SK-N-SH (cell line): ENCODE measurements at regions not wholly inside any gene's neighbourhood (a gene's known extent, or its start where the extent isn't known, plus 50 kb on each side); places are given as distances from the start of the nearest gene placed in this dataset.

ENCODE experiments used
- CTCF ChIA-PET: fragments of 300-600, 350-600 bp; formaldehyde crosslinking; extraction: SDS; loops from one replicate; lab custom pipeline; 2021; lab: Yijun Ruan, JAX
- POLR2A ChIA-PET: fragments of 350-600 bp; sonication (Branson Sonifier 250); formaldehyde crosslinking; extraction: SDS; loops from one replicate; lab custom pipeline; 2020; ENCODE audit warnings: antibody characterized with exemption, inconsistent platforms; lab: Yijun Ruan, JAX
- DNase-seq: peaks from one replicate; pipeline ENCODE4 v3.0.0; 2012
- H2AFZ ChIP-seq: fragments of 200-600 bp; sonication (generic); 2 replicates; pipeline ENCODE4 v1.8.1; 2016; ENCODE audit warnings: antibody characterized with exemption, mild to moderate bottlenecking, low read depth
- H3F3A ChIP-seq: fragments of 200-600 bp; sonication (generic); replicated peaks from 2 replicates; pipeline ENCODE3; 2016; ENCODE audit warnings: antibody characterized with exemption, mild to moderate bottlenecking; ENCODE audit not compliant: insufficient read depth
- H3K27ac ChIP-seq, 2 experiments: fragments of 200-500 bp in 1 of 2; fragments of 200-600 bp in 1 of 2; sonication (Bioruptor generic) in 1 of 2; sonication (generic), shearing (Covaris generic) in 1 of 2; 2 replicates each; pipeline versions ENCODE4 v1.5.1 to v1.6.1; 2014 to 2016; ENCODE audit warnings: low read depth in 2 of 2, inconsistent platforms in 1 of 2, low read length in 1 of 2, mild to moderate bottlenecking in 1 of 2, mixed read lengths in 1 of 2
- H3K27me3 ChIP-seq: fragments of 200-600 bp; sonication (generic), shearing (Covaris generic); 2 replicates; pipeline ENCODE4 v1.6.1; 2016; ENCODE audit warnings: mixed run types; ENCODE audit not compliant: insufficient read depth
- H3K36me3 ChIP-seq, 2 experiments: fragments of 200-500 bp in 1 of 2; fragments of 200-600 bp in 1 of 2; sonication (Bioruptor generic) in 1 of 2; sonication (generic) in 1 of 2; replicated peaks in 1 of 2; 2 replicates each; pipeline versions ENCODE3 to v1.5.1; 2014 to 2016; ENCODE audit warnings: low read length in 1 of 2, mild to moderate bottlenecking in 1 of 2; ENCODE audit not compliant: insufficient read depth in 2 of 2, control insufficient read depth in 1 of 2
- H3K4me1 ChIP-seq, 2 experiments: fragments of 200-500 bp in 1 of 2; fragments of 200-600 bp in 1 of 2; sonication (Bioruptor generic) in 1 of 2; sonication (generic), shearing (Covaris generic) in 1 of 2; 2 replicates each; pipeline versions ENCODE4 v1.5.1 to v1.6.1; 2014 to 2016; ENCODE audit warnings: low read depth in 1 of 2, low read length in 1 of 2, mixed run types in 1 of 2; ENCODE audit not compliant: insufficient read depth in 2 of 2, control insufficient read depth in 1 of 2
- H3K4me2 ChIP-seq: fragments of 200-600 bp; sonication (generic), shearing (Covaris generic); 2 replicates; pipeline ENCODE4 v1.6.1; 2017; ENCODE audit warnings: mixed run types
- H3K4me3 ChIP-seq, 2 experiments: fragments of 200-500 bp in 1 of 2; fragments of 200-600 bp in 1 of 2; sonication (Bioruptor generic) in 1 of 2; sonication (generic), shearing (Covaris generic) in 1 of 2; 2 replicates each; pipeline versions ENCODE4 v1.5.1 to v1.8.1; 2014 to 2016; ENCODE audit warnings: low read depth in 2 of 2, inconsistent platforms in 1 of 2, low read length in 1 of 2, mild to moderate bottlenecking in 1 of 2, mixed read lengths in 1 of 2, moderate library complexity in 1 of 2
- H3K79me2 ChIP-seq: fragments of 200-600 bp; sonication (generic); 2 replicates; pipeline ENCODE4 v1.8.1; 2017; ENCODE audit warnings: mild to moderate bottlenecking; ENCODE audit not compliant: insufficient read depth
- H3K9ac ChIP-seq: fragments of 200-600 bp; sonication (generic); 2 replicates; pipeline ENCODE4 v1.6.1; 2017; ENCODE audit warnings: mixed run types
- H3K9me2 ChIP-seq: fragments of 200-600 bp; sonication (generic); 2 replicates; pipeline ENCODE4 v1.6.1; 2017; ENCODE audit warnings: mixed run types
- H3K9me3 ChIP-seq: fragments of 200-600 bp; sonication (generic); 2 replicates; pipeline ENCODE4 v1.6.1; 2017; ENCODE audit warnings: mixed run types, mild to moderate bottlenecking, moderate library complexity
- H4K20me1 ChIP-seq: fragments of 200-600 bp; sonication (generic); 2 replicates; pipeline ENCODE4 v1.6.1; 2017; ENCODE audit warnings: mild to moderate bottlenecking, mixed run types; ENCODE audit not compliant: insufficient read depth
- CHD2 ChIP-seq: fragments of 150-350 bp; IDR thresholded peaks from 2 replicates; pipeline ENCODE4 v1.6.1; 2018; ENCODE audit warnings: low read length; ENCODE audit not compliant: partially characterized antibody
- FOXM1 ChIP-seq: IDR thresholded peaks from 2 replicates; pipeline ENCODE4 v1.4.0; 2012; ENCODE audit warnings: low read depth, mild to moderate bottlenecking
- MAX ChIP-seq: IDR thresholded peaks from 2 replicates; pipeline ENCODE4 v1.4.0; 2012; ENCODE audit warnings: low read depth
- MEF2A ChIP-seq: IDR thresholded peaks from 2 replicates; pipeline ENCODE4 v1.4.0; 2012; ENCODE audit warnings: low read depth, borderline replicate concordance
- NRF1 ChIP-seq: IDR thresholded peaks from 2 replicates; pipeline ENCODE4 v1.6.1; 2012; ENCODE audit warnings: low read depth, mild to moderate bottlenecking, low read length
- POLR2AphosphoS5 ChIP-seq: IDR thresholded peaks from 2 replicates; pipeline ENCODE4 v1.6.1; 2012; ENCODE audit warnings: low read depth, low read length
- RCOR1 ChIP-seq: fragments of 150-350 bp; IDR thresholded peaks from 2 replicates; pipeline ENCODE4 v1.6.1; 2017; ENCODE audit warnings: antibody characterized with exemption, low read length
- REST ChIP-seq: IDR thresholded peaks from 2 replicates; pipeline ENCODE4 v1.6.1; 2012; ENCODE audit warnings: mild to moderate bottlenecking, low read depth, low read length, moderate library complexity
- RFX5 ChIP-seq: IDR thresholded peaks from 2 replicates; pipeline ENCODE4 v1.6.1; 2012; ENCODE audit warnings: mild to moderate bottlenecking, improper control_type of control experiment, low read length
- RXRA ChIP-seq: IDR thresholded peaks from 2 replicates; pipeline ENCODE4 v1.4.0; 2012; ENCODE audit warnings: low read depth, mild to moderate bottlenecking, borderline replicate concordance
- SIN3A ChIP-seq: IDR thresholded peaks from 2 replicates; pipeline ENCODE4 v1.6.1; 2012; ENCODE audit warnings: low read depth, mild to moderate bottlenecking, low read length, moderate library complexity, borderline replicate concordance
- SMC3 ChIP-seq: IDR thresholded peaks from 2 replicates; pipeline ENCODE4 v1.6.1; 2012; ENCODE audit warnings: low read depth, low read length, improper control_type of control experiment
- TAF1 ChIP-seq: IDR thresholded peaks from 2 replicates; pipeline ENCODE4 v1.6.1; 2012; ENCODE audit warnings: low read depth, mild to moderate bottlenecking, low read length, moderate library complexity, borderline replicate concordance
- USF1 ChIP-seq: IDR thresholded peaks from 2 replicates; pipeline ENCODE4 v1.4.0; 2012; ENCODE audit warnings: low read depth, borderline replicate concordance
- USF2 ChIP-seq: fragments of 150-350 bp; IDR thresholded peaks from 2 replicates; pipeline ENCODE4 v1.6.1; 2017; ENCODE audit warnings: antibody characterized with exemption, low read length, low read depth, borderline replicate concordance
- YY1 ChIP-seq: IDR thresholded peaks from 2 replicates; pipeline ENCODE4 v1.4.0; 2012; ENCODE audit warnings: low read depth, mild to moderate bottlenecking
- ZBTB33 ChIP-seq: IDR thresholded peaks from 2 replicates; pipeline ENCODE4 v1.4.0; 2012; ENCODE audit warnings: low read depth, borderline replicate concordance
- WGBS: methylation state at CpG from one replicate; pipeline ENCODE4 v1.1.6; 2017; ENCODE audit warnings: low lambda C conversion rate; 5-methylcytosine and 5-hydroxymethylcytosine counted together

- no peaks in the 10 kb centered on the region for H3K79me2 ChIP-seq
- H4K20me1 ChIP-seq, result no peaks in the 10 kb centered on the region
- H3K4me3 ChIP-seq, result no peak overlapping the region
- H2AFZ ChIP-seq, result no peak overlapping the region
- no peak overlapping the region for H3K4me2 ChIP-seq
- H3K27me3 ChIP-seq, result no peaks in the 10 kb centered on the region
- no peak overlapping the region for H3K27ac ChIP-seq
- no peak overlapping the region for H3K9ac ChIP-seq
- TF ChIP-seq POLR2AphosphoS5, result no peak
- POLR2A ChIA-PET, result no interaction called here
- WGBS, result 0% methylated on average over 1 of the region's 1 CpG
- CTCF ChIA-PET, result no interaction called here
- H3K9me2 ChIP-seq, result no peaks in the 10 kb centered on the region
- H3F3A ChIP-seq, result no peaks in the 10 kb centered on the region
- no peaks in the 10 kb centered on the region for H3K9me3 ChIP-seq
- no peaks in the 10 kb centered on the region for H3K36me3 ChIP-seq
- no peak for DNase-seq
- H3K4me1 ChIP-seq, result no peaks in the 10 kb centered on the region
Observed at GRCh38 chr14:22081337-22081736, 407.7 kb upstream of the OR4E1 start.

GRCh38 chr14:22079766-22080165 is 406.1 kb upstream of the OR4E1 start:
- CTCF ChIA-PET, result interaction anchor here (1.0 to 1.2 kb wide), 2 partner anchors 10 to 39 kb away, joined by 3 read pairs; no protein-coding TSS in a partner anchor
- H3K27ac ChIP-seq, result no peak overlapping the region
- H3K27me3 ChIP-seq, result no peaks in the 10 kb centered on the region
- TF ChIP-seq ZBTB33 (no peak), FOXM1 (no peak), MAX (no peak), SMC3 (no peak), RXRA (no peak), SIN3A (no peak), USF2 (no peak), TAF1 (no peak)
- H4K20me1 ChIP-seq, result no peaks in the 10 kb centered on the region
- no peaks in the 10 kb centered on the region for H3K9me3 ChIP-seq
- no peaks in the 10 kb centered on the region for H3F3A ChIP-seq
- H3K9me2 ChIP-seq, result no peaks in the 10 kb centered on the region
- no peaks in the 10 kb centered on the region for H3K36me3 ChIP-seq
- no peak for DNase-seq
- H3K4me1 ChIP-seq, result no peaks in the 10 kb centered on the region
- no peak overlapping the region for H2AFZ ChIP-seq
- POLR2A ChIA-PET, result no interaction called here
- H3K79me2 ChIP-seq, result no peaks in the 10 kb centered on the region
- H3K9ac ChIP-seq, result no peak overlapping the region
- H3K4me3 ChIP-seq, result no peak overlapping the region
- 0% methylated on average over 1 of the region's 1 CpG for WGBS
- H3K4me2 ChIP-seq, result no peak overlapping the region

GRCh38 chr14:22073801-22074200 is 400.2 kb upstream of the OR4E1 start:
- no peak overlapping the region for H3K27ac ChIP-seq
- no peaks in the 10 kb centered on the region for H4K20me1 ChIP-seq
- CTCF ChIA-PET, result interaction anchor here (1.3 kb wide), 1 partner anchor 11 kb away, joined by 4 read pairs; no protein-coding TSS in a partner anchor
- H3K4me3 ChIP-seq, result no peak overlapping the region
- H3K9ac ChIP-seq, result no peak overlapping the region
- H3F3A ChIP-seq, result no peaks in the 10 kb centered on the region
- no peak overlapping the region for H3K4me2 ChIP-seq
- no peaks in the 10 kb centered on the region for H3K9me3 ChIP-seq
- H3K79me2 ChIP-seq, result no peaks in the 10 kb centered on the region
- no peak for DNase-seq
- no peak overlapping the region for H2AFZ ChIP-seq
- POLR2A ChIA-PET, result no interaction called here
- TF ChIP-seq USF1, result no peak
- TF ChIP-seq CHD2, result no peak
- no peak for TF ChIP-seq MEF2A
- no peak for TF ChIP-seq REST
- TF ChIP-seq RCOR1, result no peak
- TF ChIP-seq RFX5, result no peak
- no peak for TF ChIP-seq NRF1
- no peak for TF ChIP-seq YY1
- no peaks in the 10 kb centered on the region for H3K9me2 ChIP-seq
- no peaks in the 10 kb centered on the region; the same call in 1 of the 2 replicates for H3K27me3 ChIP-seq
- no peaks in the 10 kb centered on the region for H3K36me3 ChIP-seq
- 0 out of 4 replicates have a peak, but pooled peaks cover 0 to 5% of the 10 kb centered on the region in 2 experiments for H3K4me1 ChIP-seq
